B cell (primary cell): ENCODE measurements at regions not wholly inside any gene's neighbourhood (a gene's known extent, or its start where the extent isn't known, plus 50 kb on each side); places are given as distances from the start of the nearest gene placed in this dataset.

Experiments used
- ATAC-seq: fragments of 200-7000 bp; cut with Tn5 transposase; one replicate; pipeline ENCODE4 v1.10.0; 2021; ENCODE audit warnings: low read depth, mild to moderate bottlenecking, moderate number of reproducible peaks, moderate library complexity
- CTCF ChIA-PET: fragments of 350-600 bp; sonication (Branson Sonifier 250); formaldehyde crosslinking; loops from one replicate; lab custom pipeline; 2021; ENCODE audit warnings: antibody characterized with exemption, inconsistent platforms; lab: Charles Lee
- POLR2A ChIA-PET: fragments of 350-600 bp; sonication (Branson Sonifier 250); formaldehyde crosslinking; loops from one replicate; lab custom pipeline; 2021; ENCODE audit warnings: antibody characterized with exemption; lab: Charles Lee
- DNase-seq: peaks from one replicate; pipeline ENCODE4 v3.0.0; 2013
- H2AFZ ChIP-seq: 2 replicates; pipeline ENCODE4 v1.6.1; 2012; ENCODE audit warnings: mild to moderate bottlenecking, low read depth, low read length; ENCODE audit not compliant: insufficient read depth, poor library complexity, severe bottlenecking
- H3K27ac ChIP-seq, 2 donors: 1 replicate in 1 of 2; 2 replicates in 1 of 2; pipeline ENCODE4 v1.5.1; 2012 to 2013; ENCODE audit warnings: low read length in 2 of 2, mild to moderate bottlenecking in 2 of 2, moderate library complexity in 1 of 2
- H3K27me3 ChIP-seq, 4 experiments: fragments of 200-600 bp in 1 of 4; sonication (generic) in 1 of 4; replicated peaks in 1 of 4; 1 replicate in 2 of 4; 2 replicates in 2 of 4; pipeline versions ENCODE4 v1.6.1 to v1.7.0; 2013 to 2016; ENCODE audit warnings: low read length in 3 of 4, mild to moderate bottlenecking in 2 of 4, mixed read lengths in 1 of 4, moderate library complexity in 1 of 4; ENCODE audit not compliant: insufficient read depth in 4 of 4, control insufficient read depth in 3 of 4; ENCODE audit errors: control extremely low read depth in 1 of 4
- H3K36me3 ChIP-seq, 2 experiments: replicated peaks in 1 of 2; 1 replicate in 1 of 2; 2 replicates in 1 of 2; pipeline versions ENCODE4 v1.6.1 to v1.7.1; 2013; ENCODE audit warnings: low read length in 1 of 2; ENCODE audit not compliant: insufficient read depth in 2 of 2, control insufficient read depth in 1 of 2; ENCODE audit errors: control extremely low read depth in 1 of 2, extremely low read depth in 1 of 2
- H3K4me1 ChIP-seq, 2 donors: fragments of 200-600 bp in 1 of 2; sonication (generic) in 1 of 2; 1 replicate in 1 of 2; 2 replicates in 1 of 2; pipeline versions ENCODE4 v1.5.1 to v1.6.1; 2013 to 2017; ENCODE audit warnings: low read length in 2 of 2; ENCODE audit not compliant: control insufficient read depth in 2 of 2, insufficient read depth in 2 of 2
- H3K4me2 ChIP-seq: replicated peaks from 2 replicates; pipeline ENCODE3; 2012; ENCODE audit warnings: mild to moderate bottlenecking, low read depth, low read length; ENCODE audit not compliant: poor library complexity, severe bottlenecking
- H3K4me3 ChIP-seq, 5 experiments: fragments of 200-600 bp in 1 of 5; sonication (generic) in 1 of 5; 1 replicate in 3 of 5; 2 replicates in 2 of 5; pipeline versions ENCODE4 v1.5.1 to v1.7.0; 2011 to 2016; ENCODE audit warnings: low read length in 4 of 5, mild to moderate bottlenecking in 4 of 5, low read depth in 2 of 5, control low read depth in 1 of 5, moderate library complexity in 1 of 5; ENCODE audit not compliant: insufficient read depth in 1 of 5; ENCODE audit errors: control extremely low read depth in 1 of 5, extremely low read depth in 1 of 5
- H3K79me2 ChIP-seq: fragments of 200-600 bp; sonication (generic); one replicate; pipeline ENCODE4 v1.6.0; 2016; ENCODE audit warnings: low read length; ENCODE audit not compliant: control insufficient read depth, insufficient read depth
- H3K9ac ChIP-seq: fragments of 200-600 bp; sonication (generic); 2 replicates; pipeline ENCODE4 v1.6.1; 2017; ENCODE audit warnings: mild to moderate bottlenecking, low read length, moderate library complexity
- H3K9me3 ChIP-seq, 3 donors: one replicate each; pipeline versions ENCODE4 v1.6.1 to v1.7.1; 2013; ENCODE audit warnings: low read length in 2 of 3; ENCODE audit not compliant: control insufficient read depth in 2 of 3, insufficient read depth in 1 of 3; ENCODE audit errors: control extremely low read depth in 1 of 3
- H4K20me1 ChIP-seq: 2 replicates; pipeline ENCODE4 v1.6.0; 2012; ENCODE audit warnings: mild to moderate bottlenecking, low read length; ENCODE audit not compliant: insufficient read depth, control insufficient read depth, poor library complexity, severe bottlenecking
- H3K27ac Mint-ChIP-seq: one replicate; pipeline ENCODE4 v1.8.0; 2021; ENCODE audit warnings: mixed read lengths
- H3K27me3 Mint-ChIP-seq: one replicate; pipeline ENCODE4 v1.8.0; 2021; ENCODE audit warnings: mixed read lengths
- H3K4me1 Mint-ChIP-seq: one replicate; pipeline ENCODE4 v1.8.0; 2021; ENCODE audit warnings: mixed read lengths
- H3K4me3 Mint-ChIP-seq: one replicate; pipeline ENCODE4 v1.8.0; 2021; ENCODE audit warnings: mixed read lengths
- H3K9me3 Mint-ChIP-seq: one replicate; pipeline ENCODE4 v1.8.0; 2022; ENCODE audit warnings: mixed read lengths; ENCODE audit not compliant: insufficient read depth
- CTCF ChIP-seq: fragments of 200-600 bp; IDR thresholded peaks from one replicate; pipeline ENCODE4 v1.8.0; 2022; ENCODE audit warnings: antibody characterized with exemption, mild to moderate bottlenecking
- EZH2 ChIP-seq: IDR thresholded peaks from 2 replicates; pipeline ENCODE4 v1.6.1; 2012; ENCODE audit warnings: borderline replicate concordance, low read depth, mild to moderate bottlenecking, moderate library complexity, low read length; ENCODE audit not compliant: insufficient read depth, poor library complexity, severe bottlenecking
- WGBS: methylation state at CpG from one replicate; pipeline ENCODE4 v1.1.5; 2013; ENCODE audit warnings: missing lambda C conversion rate; ENCODE audit not compliant: insufficient coverage; 5-methylcytosine and 5-hydroxymethylcytosine counted together
- intact Hi-C: fragments of 100-400 bp; cut with micrococcal nuclease; formaldehyde crosslinking; loops from one replicate; pipeline ENCODE4 v1.10.0; 2022

DNA sequence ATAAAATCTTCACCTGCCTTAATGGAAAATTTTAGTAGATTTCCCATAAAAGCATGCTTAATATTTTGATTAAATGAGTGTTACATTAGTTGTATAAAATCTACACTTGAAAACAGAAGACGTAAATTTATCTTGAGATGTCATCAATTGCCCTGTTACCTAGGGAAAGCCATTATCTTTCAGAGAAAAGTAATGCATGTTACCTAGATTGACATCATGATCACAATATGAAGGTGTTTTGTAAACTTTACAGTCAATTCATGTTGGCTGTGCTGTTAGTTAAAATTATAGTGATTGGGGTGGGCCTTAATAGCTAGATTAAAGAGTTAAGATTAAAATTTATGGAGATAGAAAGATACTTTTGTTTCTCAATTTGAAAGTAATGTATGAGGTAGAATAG lies 293.2 kb upstream of the PCDH18 start:
- Histone ChIP-seq H2AFZ (no peak overlapping the region), H3K27me3 (no peaks in the 10 kb centered on the region), H3K9ac (no peak overlapping the region), H3K4me2 (no peak overlapping the region), H3K4me1 (no peaks in the 10 kb centered on the region), H3K27ac (no peak overlapping the region), H3K9me3 (peaks cover 0 to 7% (median 0%) of the 10 kb centered on the region in 3 donors), H3K4me3 (no peak overlapping the region), H4K20me1 (no peaks in the 10 kb centered on the region), H3K36me3 (no peaks in the 10 kb centered on the region), H3K79me2 (no peaks in the 10 kb centered on the region)
- ATAC-seq (no peak), DNase-seq (no peak)
- Mint-ChIP-seq H3K9me3 (no peaks in the 10 kb centered on the region), H3K4me3 (no peak overlapping the region), H3K27ac (no peak overlapping the region), H3K4me1 (no peaks in the 10 kb centered on the region), H3K27me3 (peaks cover 3% of the 10 kb centered on the region)
- CTCF ChIA-PET = no interaction called here
- POLR2A ChIA-PET = no interaction called here
- intact Hi-C loops = no loop called here
- no CpG with 5 or more reads among the region's 1 CpG for WGBS
- no peak for TF ChIP-seq CTCF
- TF ChIP-seq EZH2 = no peak

DNA sequence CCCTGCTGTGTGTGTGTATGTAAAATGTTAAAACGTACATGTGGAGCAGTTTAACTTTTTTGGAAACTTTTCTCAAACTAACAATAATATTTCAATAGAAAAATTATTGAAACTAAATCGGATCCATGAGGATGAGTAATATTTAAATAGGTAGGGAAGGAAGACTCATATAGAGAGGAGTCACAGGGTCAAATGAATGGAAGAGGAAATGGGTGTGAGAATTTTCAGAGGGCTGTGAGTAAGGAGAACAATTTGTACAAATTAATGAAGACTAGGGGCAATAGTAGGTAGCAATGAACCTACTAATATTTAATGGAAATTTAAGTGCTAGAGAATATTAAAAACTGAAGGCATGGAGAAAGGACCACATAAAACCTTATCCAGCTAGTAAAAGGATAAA lies 290.7 kb upstream of the PCDH18 start:
- Histone ChIP-seq H3K27me3 (no peaks in the 10 kb centered on the region), H3K4me2 (no peak overlapping the region), H2AFZ (no peak overlapping the region), H3K9me3 (peaks cover 0 to 5% (median 0%) of the 10 kb centered on the region in 3 donors), H4K20me1 (no peaks in the 10 kb centered on the region), H3K36me3 (no peaks in the 10 kb centered on the region), H3K4me1 (no peaks in the 10 kb centered on the region), H3K27ac (no peak overlapping the region), H3K9ac (no peak overlapping the region), H3K79me2 (no peaks in the 10 kb centered on the region), H3K4me3 (no peak overlapping the region)
- Mint-ChIP-seq H3K4me1 (no peaks in the 10 kb centered on the region), H3K27ac (no peak overlapping the region), H3K4me3 (no peak overlapping the region), H3K9me3 (no peaks in the 10 kb centered on the region), H3K27me3 (peaks cover 3% of the 10 kb centered on the region)
- intact Hi-C loops = no loop called here
- DNase-seq (no peak), ATAC-seq (no peak)
- TF ChIP-seq EZH2 (no peak), CTCF (no peak)
- POLR2A ChIA-PET = no interaction called here
- CTCF ChIA-PET = no interaction called here
- no CpG with 5 or more reads among the region's 2 CpGs for WGBS
